ENCODE measurements at regions not wholly inside any gene's neighbourhood (a gene's known extent, or its start where the extent isn't known, plus 50 kb on each side); places are given as distances from the start of the nearest gene placed in this dataset.

DNA sequence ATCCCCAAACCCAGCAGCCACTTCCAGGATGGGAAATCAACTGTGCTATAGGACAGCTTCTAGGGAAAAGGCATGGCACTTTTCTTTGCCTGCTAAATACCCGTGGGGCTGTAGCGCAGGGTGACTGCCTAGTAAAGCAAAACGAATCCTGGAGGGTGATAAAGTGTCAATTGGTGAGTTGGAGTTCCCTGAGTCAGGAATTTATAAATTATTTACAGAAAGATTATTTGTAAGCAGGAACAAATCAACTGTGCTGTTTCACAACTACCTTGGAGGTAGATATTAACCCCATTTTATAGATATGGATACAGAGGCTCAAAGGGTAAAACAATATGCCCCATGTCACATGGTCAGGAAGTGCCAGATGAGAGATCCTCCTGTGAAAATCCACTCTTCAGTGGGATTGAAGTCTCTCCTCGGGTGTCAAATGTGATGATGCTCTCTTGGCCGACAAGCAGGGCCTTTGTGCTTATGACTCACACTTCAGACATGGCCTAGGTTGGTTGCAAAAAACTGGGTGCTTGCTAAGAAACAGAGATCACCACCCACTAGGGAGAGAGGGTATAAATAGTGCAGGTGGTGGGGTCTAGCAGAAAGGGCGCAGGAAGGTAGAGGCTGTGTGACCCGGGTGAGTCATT, 383.2 kb upstream of the ZMIZ1 start:
- peak in 1 of 2 donors; percentile 56 for DNase-seq (ENCODE audit: low read depth in 2 of 2)
- no peak overlapping the region for H2AFZ ChIP-seq (ENCODE audit: low read length)
- no peak overlapping the region for H3K9ac ChIP-seq (ENCODE audit: insufficient read depth, low read length)
- H3K4me2 ChIP-seq (ENCODE audit: extremely low read depth, insufficient read depth, low read length): no peak overlapping the region
- no peaks in the 10 kb centered on the region for H3K79me2 ChIP-seq (ENCODE audit: control insufficient read depth, insufficient read depth, low read length)
- no peaks in the 10 kb centered on the region for H3K36me3 ChIP-seq (ENCODE audit: control insufficient read depth, insufficient read depth, low read length)
- peaks cover 2% of the 10 kb centered on the region for H3K27me3 ChIP-seq (ENCODE audit: control insufficient read depth, insufficient read depth, low read length)
- no peaks in the 10 kb centered on the region for H3K4me1 ChIP-seq (ENCODE audit: control insufficient read depth, extremely low read depth, insufficient read depth, low read length)
- H3K4me3 ChIP-seq (replicated peaks in 1 of 4; ENCODE audit: control extremely low read depth in 1 of 4, insufficient read depth in 1 of 4, low read depth in 3 of 4, low read length in 4 of 4): no peak overlapping the region
- H4K20me1 ChIP-seq (ENCODE audit: control insufficient read depth, extremely low read depth, insufficient read depth, low read length): no peaks in the 10 kb centered on the region
- no peaks in the 10 kb centered on the region for H3K9me3 ChIP-seq (ENCODE audit: control insufficient read depth, insufficient read depth, low read depth, low read length)
- TF ChIP-seq CTCF (conservative IDR thresholded peaks at IDR 0.05 in 1 of 2, IDR thresholded peaks at IDR 0.05 in 1 of 2; ENCODE audit: low read depth in 1 of 2, low read length in 2 of 2) (no peak), EZH2 (IDR thresholded peaks at IDR 0.05; ENCODE audit: low read length, missing control alignments) (no peak)
- no peak overlapping the region for H3K27ac ChIP-seq (ENCODE audit: insufficient read depth, low read length)

DNA sequence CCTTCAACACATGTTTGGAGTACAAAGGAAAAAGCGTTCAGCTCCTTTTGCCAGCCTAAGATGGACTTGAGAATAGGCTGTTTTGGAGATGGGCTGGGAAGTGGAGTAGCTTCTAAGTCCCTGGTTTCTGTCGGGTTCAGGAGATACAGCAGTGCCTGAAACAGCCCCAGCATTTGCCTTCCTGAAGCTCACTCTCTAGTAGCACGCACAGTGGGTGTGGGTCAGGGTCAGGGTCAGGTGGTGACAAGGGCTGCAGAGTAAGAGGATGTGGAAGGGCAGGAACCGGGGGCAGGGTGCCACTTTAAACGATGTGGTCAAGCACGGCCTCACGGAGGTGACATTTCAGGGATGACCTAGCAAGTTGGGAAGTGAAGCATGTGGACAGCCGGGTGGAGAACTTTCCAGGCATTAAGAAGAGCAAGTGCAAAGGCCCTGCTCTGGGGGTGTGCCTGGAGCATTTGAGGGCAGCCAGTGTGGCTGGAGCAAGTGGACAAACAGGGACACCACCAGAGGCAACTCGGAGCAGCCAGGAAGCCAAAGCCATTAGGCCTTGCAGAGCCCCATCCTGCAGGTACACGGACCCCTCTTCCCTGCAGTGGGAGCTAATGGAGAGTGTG, 382.2 kb upstream of the ZMIZ1 start:
- TF ChIP-seq EZH2 (IDR thresholded peaks at IDR 0.05; ENCODE audit: low read length, missing control alignments): no peak
- no peak for TF ChIP-seq CTCF (conservative IDR thresholded peaks at IDR 0.05 in 1 of 2, IDR thresholded peaks at IDR 0.05 in 1 of 2; ENCODE audit: low read depth in 1 of 2, low read length in 2 of 2)
- Histone ChIP-seq H3K27ac (ENCODE audit: insufficient read depth, low read length) (no peak overlapping the region), H3K9me3 (ENCODE audit: control insufficient read depth, insufficient read depth, low read depth, low read length) (no peaks in the 10 kb centered on the region), H3K4me1 (ENCODE audit: control insufficient read depth, extremely low read depth, insufficient read depth, low read length) (no peaks in the 10 kb centered on the region), H2AFZ (ENCODE audit: low read length) (no peak overlapping the region), H4K20me1 (ENCODE audit: control insufficient read depth, extremely low read depth, insufficient read depth, low read length) (no peaks in the 10 kb centered on the region), H3K36me3 (ENCODE audit: control insufficient read depth, insufficient read depth, low read length) (no peaks in the 10 kb centered on the region), H3K4me2 (ENCODE audit: extremely low read depth, insufficient read depth, low read length) (no peak overlapping the region), H3K79me2 (ENCODE audit: control insufficient read depth, insufficient read depth, low read length) (no peaks in the 10 kb centered on the region), H3K4me3 (replicated peaks in 1 of 4; ENCODE audit: control extremely low read depth in 1 of 4, insufficient read depth in 1 of 4, low read depth in 3 of 4, low read length in 4 of 4) (no peak overlapping the region), H3K27me3 (ENCODE audit: control insufficient read depth, insufficient read depth, low read length) (peaks cover 2% of the 10 kb centered on the region), H3K9ac (ENCODE audit: insufficient read depth, low read length) (no peak overlapping the region)
- no peak for DNase-seq (ENCODE audit: low read depth in 2 of 2)

- Histone ChIP-seq H2AFZ (ENCODE audit: low read length) (no peak overlapping the region), H3K27ac (ENCODE audit: insufficient read depth, low read length) (no peak overlapping the region), H3K9ac (ENCODE audit: insufficient read depth, low read length) (no peak overlapping the region), H3K27me3 (ENCODE audit: control insufficient read depth, insufficient read depth, low read length) (peaks cover 2% of the 10 kb centered on the region), H4K20me1 (ENCODE audit: control insufficient read depth, extremely low read depth, insufficient read depth, low read length) (no peaks in the 10 kb centered on the region), H3K4me2 (ENCODE audit: extremely low read depth, insufficient read depth, low read length) (no peak overlapping the region), H3K4me1 (ENCODE audit: control insufficient read depth, extremely low read depth, insufficient read depth, low read length) (no peaks in the 10 kb centered on the region), H3K79me2 (ENCODE audit: control insufficient read depth, insufficient read depth, low read length) (no peaks in the 10 kb centered on the region), H3K36me3 (ENCODE audit: control insufficient read depth, insufficient read depth, low read length) (no peaks in the 10 kb centered on the region), H3K9me3 (ENCODE audit: control insufficient read depth, insufficient read depth, low read depth, low read length) (no peaks in the 10 kb centered on the region), H3K4me3 (replicated peaks in 1 of 4; ENCODE audit: control extremely low read depth in 1 of 4, insufficient read depth in 1 of 4, low read depth in 3 of 4, low read length in 4 of 4) (no peak overlapping the region)
- peak in 1 of 2 donors; percentile 22 for DNase-seq (ENCODE audit: low read depth in 2 of 2)
- TF ChIP-seq CTCF (conservative IDR thresholded peaks at IDR 0.05 in 1 of 2, IDR thresholded peaks at IDR 0.05 in 1 of 2; ENCODE audit: low read depth in 1 of 2, low read length in 2 of 2) (no peak), EZH2 (IDR thresholded peaks at IDR 0.05; ENCODE audit: low read length, missing control alignments) (no peak)
These were observed 381.1 kb upstream of the ZMIZ1 start for GRCh38 chr10:78687626-78688025.
